Liver (tissue), 7 donors: ENCODE measurements at regions not wholly inside any gene's neighbourhood (a gene's known extent, or its start where the extent isn't known, plus 50 kb on each side); places are given as distances from the start of the nearest gene placed in this dataset.

Experiments used
- DNase-seq: peaks from one replicate; pipeline ENCODE4 v3.0.0-alpha.2; 2017; ENCODE audit warnings: low spot score
- H3K27ac ChIP-seq, 2 donors: one replicate each; pipeline ENCODE4 v1.7.0; 2013; ENCODE audit warnings: inconsistent platforms in 2 of 2, low read length in 2 of 2, control low read depth in 1 of 2, low read depth in 1 of 2, mild to moderate bottlenecking in 1 of 2
- H3K27me3 ChIP-seq, 4 donors: one replicate each; pipeline versions ENCODE4 v1.6.1 to v1.7.0; 2013; ENCODE audit warnings: low read length in 3 of 4, inconsistent platforms in 1 of 4, mild to moderate bottlenecking in 1 of 4, moderate library complexity in 1 of 4; ENCODE audit not compliant: control insufficient read depth in 4 of 4, insufficient read depth in 4 of 4
- H3K36me3 ChIP-seq, 4 donors: one replicate each; pipeline versions ENCODE4 v1.6.1 to v1.7.0; 2013; ENCODE audit warnings: low read length in 3 of 4, mild to moderate bottlenecking in 3 of 4, low read depth in 1 of 4, moderate library complexity in 1 of 4; ENCODE audit not compliant: control insufficient read depth in 4 of 4, insufficient read depth in 3 of 4
- H3K4me1 ChIP-seq, 4 donors: one replicate each; pipeline versions ENCODE4 v1.6.1 to v1.7.0; 2013; ENCODE audit warnings: low read length in 3 of 4, mild to moderate bottlenecking in 3 of 4, moderate library complexity in 1 of 4; ENCODE audit not compliant: control insufficient read depth in 4 of 4, insufficient read depth in 4 of 4
- H3K4me3 ChIP-seq, 3 donors: one replicate each; pipeline versions ENCODE4 v1.6.1 to v1.7.0; 2013; ENCODE audit warnings: low read length in 3 of 3, control low read depth in 1 of 3, low read depth in 1 of 3, mild to moderate bottlenecking in 1 of 3
- H3K9ac ChIP-seq, 2 donors: one replicate each; pipeline ENCODE4 v1.7.0; 2013; ENCODE audit warnings: low read length in 2 of 2, mild to moderate bottlenecking in 2 of 2, moderate library complexity in 2 of 2, control low read depth in 1 of 2, low read depth in 1 of 2
- H3K9me3 ChIP-seq, 4 donors: one replicate each; pipeline versions ENCODE4 v1.6.1 to v1.7.0; 2013; ENCODE audit warnings: low read length in 3 of 4; ENCODE audit not compliant: control insufficient read depth in 4 of 4
- ATF3 ChIP-seq: IDR thresholded peaks from 2 replicates; pipeline ENCODE4 v1.6.1; 2016; ENCODE audit warnings: antibody characterized with exemption
- EGR1 ChIP-seq, 2 donors: IDR thresholded peaks; 2 replicates each; pipeline ENCODE4 v1.6.1; 2016 to 2018; ENCODE audit warnings: antibody characterized with exemption in 2 of 2, low read depth in 2 of 2
- FOXA1 ChIP-seq: IDR thresholded peaks from 2 replicates; pipeline ENCODE4 v1.6.1; 2016; ENCODE audit warnings: antibody characterized with exemption
- FOXA2 ChIP-seq: IDR thresholded peaks from 2 replicates; pipeline ENCODE4 v1.6.1; 2016; ENCODE audit warnings: antibody characterized with exemption
- GABPA ChIP-seq, 2 donors: IDR thresholded peaks in 1 of 2; conservative IDR thresholded peaks in 1 of 2; 2 replicates each; pipeline ENCODE4 v1.6.1; 2016; ENCODE audit warnings: antibody characterized with exemption in 2 of 2, mild to moderate bottlenecking in 1 of 2, moderate library complexity in 1 of 2
- HNF4A ChIP-seq, 2 donors: conservative IDR thresholded peaks; 2 replicates each; pipeline ENCODE4 v1.6.1; 2016; ENCODE audit warnings: antibody characterized with exemption in 2 of 2, mild to moderate bottlenecking in 2 of 2
- HNF4G ChIP-seq: IDR thresholded peaks from 2 replicates; pipeline ENCODE4 v1.6.1; 2016; ENCODE audit warnings: antibody characterized with exemption
- JUND ChIP-seq, 2 donors: IDR thresholded peaks; 2 replicates each; pipeline ENCODE4 v1.6.1; 2016; ENCODE audit warnings: antibody characterized with exemption in 2 of 2
- MAX ChIP-seq: IDR thresholded peaks from 2 replicates; pipeline ENCODE4 v1.6.1; 2016; ENCODE audit warnings: antibody characterized with exemption
- NR2F2 ChIP-seq: IDR thresholded peaks from 2 replicates; pipeline ENCODE4 v1.6.1; 2016; ENCODE audit warnings: antibody characterized with exemption
- REST ChIP-seq: IDR thresholded peaks from 2 replicates; pipeline ENCODE4 v1.6.1; 2016; ENCODE audit warnings: antibody characterized with exemption, mild to moderate bottlenecking
- RXRA ChIP-seq, 2 donors: IDR thresholded peaks; 2 replicates each; pipeline ENCODE4 v1.6.1; 2017 to 2018; ENCODE audit warnings: antibody characterized with exemption in 2 of 2, mild to moderate bottlenecking in 1 of 2
- SP1 ChIP-seq: IDR thresholded peaks from 2 replicates; pipeline ENCODE4 v1.6.1; 2018; ENCODE audit warnings: antibody characterized with exemption, mild to moderate bottlenecking
- TAF1 ChIP-seq: conservative IDR thresholded peaks from 2 replicates; pipeline ENCODE4 v1.6.1; 2016; ENCODE audit warnings: antibody characterized with exemption, mild to moderate bottlenecking
- ZBTB33 ChIP-seq: IDR thresholded peaks from 2 replicates; pipeline ENCODE4 v1.6.1; 2016; ENCODE audit warnings: antibody characterized with exemption
- WGBS: extraction: QIAGEN DNeasy Blood & Tissue Kit; methylation state at CpG from one replicate; pipeline ENCODE4 v1.1.7; 2013; 5-methylcytosine and 5-hydroxymethylcytosine counted together
- donor health status: healthy.
- donor health status: healthy.
- donor health status: healthy.
- donor health status: healthy.

- no peak overlapping the region for H3K27ac ChIP-seq
- TF ChIP-seq GABPA (IDR thresholded peaks at IDR 0.05 in 1 of 2, conservative IDR thresholded peaks at IDR 0.05 in 1 of 2): no peak
- TF ChIP-seq FOXA1: no peak
- no peak for TF ChIP-seq NR2F2
- TF ChIP-seq RXRA (IDR thresholded peaks at IDR 0.05): no peak
- no peak for TF ChIP-seq ATF3
- TF ChIP-seq HNF4A (conservative IDR thresholded peaks at IDR 0.05): no peak
- TF ChIP-seq HNF4G: no peak
- no peak for TF ChIP-seq TAF1
- no peak for TF ChIP-seq EGR1 (IDR thresholded peaks at IDR 0.05; ENCODE audit: low read depth in 2 of 2)
- TF ChIP-seq SP1: no peak
- WGBS: 83% methylated on average over 7 of the region's 7 CpGs
- no peak overlapping the region for H3K4me3 ChIP-seq
- DNase-seq: no peak
- no peaks in the 10 kb centered on the region for H3K9me3 ChIP-seq
- no peaks in the 10 kb centered on the region for H3K36me3 ChIP-seq
- H3K9ac ChIP-seq: no peak overlapping the region
- H3K27me3 ChIP-seq: no peaks in the 10 kb centered on the region
- no peaks in the 10 kb centered on the region for H3K4me1 ChIP-seq
These were observed 506.0 kb upstream of the JARID2 start for GRCh38 chr6:14739827-14740226.

GRCh38 chr6:14742171-14742570 is 503.7 kb upstream of the JARID2 start:
- Histone ChIP-seq H3K27ac (no peak overlapping the region), H3K9me3 (no peaks in the 10 kb centered on the region), H3K36me3 (no peaks in the 10 kb centered on the region), H3K9ac (no peak overlapping the region), H3K4me3 (no peak overlapping the region), H3K27me3 (no peaks in the 10 kb centered on the region), H3K4me1 (peaks cover 0 to 16% (median 12%) of the 10 kb centered on the region in 4 donors)
- TF ChIP-seq HNF4G (no peak), RXRA (IDR thresholded peaks at IDR 0.05) (no peak), JUND (IDR thresholded peaks at IDR 0.05) (no peak), ZBTB33 (no peak), ATF3 (no peak)
- over 99% methylated on average over 2 of the region's 2 CpGs for WGBS
- no peak for DNase-seq

GRCh38 chr6:14742680-14743079 is 503.2 kb upstream of the JARID2 start:
- Histone ChIP-seq H3K36me3 (no peaks in the 10 kb centered on the region), H3K27me3 (no peaks in the 10 kb centered on the region), H3K9ac (no peak overlapping the region), H3K4me1 (peaks cover 0 to 16% (median 12%) of the 10 kb centered on the region in 4 donors), H3K4me3 (no peak overlapping the region), H3K9me3 (no peaks in the 10 kb centered on the region), H3K27ac (no peak overlapping the region)
- no peak for TF ChIP-seq FOXA2
- no peak for TF ChIP-seq HNF4A (conservative IDR thresholded peaks at IDR 0.05)
- TF ChIP-seq FOXA1: no peak
- no peak for TF ChIP-seq GABPA (IDR thresholded peaks at IDR 0.05 in 1 of 2, conservative IDR thresholded peaks at IDR 0.05 in 1 of 2)
- no peak for TF ChIP-seq MAX
- TF ChIP-seq REST: no peak
- no peak for TF ChIP-seq SP1
- TF ChIP-seq JUND (IDR thresholded peaks at IDR 0.05): no peak
- TF ChIP-seq NR2F2: no peak
- 97% methylated on average over 5 of the region's 5 CpGs for WGBS
- DNase-seq: no peak
